Coronary artery (tissue), 2 donors: ENCODE measurements at regions not wholly inside any gene's neighbourhood (a gene's known extent, or its start where the extent isn't known, plus 50 kb on each side); places are given as distances from the start of the nearest gene placed in this dataset.

ENCODE experiments used
- DNase-seq: peaks from one replicate; pipeline ENCODE4 v3.0.0-alpha.2; 2017; ENCODE audit warnings: low spot score
- H3K27ac ChIP-seq, 2 donors: fragments of 200-600 bp; sonication (generic); one replicate each; pipeline ENCODE4 v1.5.1; 2016 to 2019
- H3K4me3 ChIP-seq: fragments of 200-600 bp; sonication (generic); 2 replicates; pipeline ENCODE4 v1.5.1; 2016; ENCODE audit warnings: mild to moderate bottlenecking, moderate library complexity
- TF ChIP-seq, protein P1 (sequence below): fragments of 200-600 bp; sonication (generic); IDR thresholded peaks from one replicate; pipeline ENCODE4 v1.5.1; 2019; ENCODE audit warnings: antibody characterized with exemption

DNA sequence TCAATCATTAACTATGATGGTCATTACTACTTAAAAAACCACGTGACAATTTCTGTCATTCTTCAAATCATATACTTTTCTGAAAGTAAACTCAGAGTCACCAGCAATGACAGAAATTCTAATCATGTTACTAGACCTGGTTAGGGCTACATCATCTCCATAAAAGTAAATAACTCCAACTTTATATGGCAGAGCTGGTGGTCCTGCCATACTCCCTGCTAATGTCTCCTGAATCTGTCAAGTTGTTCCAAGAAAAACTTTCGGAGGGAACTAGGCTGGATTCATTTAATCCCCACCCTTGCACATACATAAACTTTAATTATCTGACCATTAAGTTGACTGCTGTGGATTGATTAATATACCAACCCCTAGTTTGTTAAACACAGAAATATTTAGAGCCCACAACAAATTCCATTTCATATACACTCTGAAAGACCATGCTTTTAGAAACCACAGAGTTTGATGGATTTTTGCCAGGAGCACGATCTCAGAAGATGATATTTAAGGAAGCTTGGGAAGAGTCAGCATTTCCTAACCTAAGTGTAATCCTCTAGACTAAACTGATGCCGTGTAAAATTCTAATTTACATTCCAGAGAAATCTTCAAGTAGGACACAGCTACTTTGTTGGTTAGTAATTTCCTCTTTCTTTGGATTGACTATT is 577.0 kb downstream of the FAT4 start:
- Histone ChIP-seq H3K4me3 (no peak overlapping the region), H3K27ac (no peak overlapping the region)
- TF ChIP-seq, protein P1, sequence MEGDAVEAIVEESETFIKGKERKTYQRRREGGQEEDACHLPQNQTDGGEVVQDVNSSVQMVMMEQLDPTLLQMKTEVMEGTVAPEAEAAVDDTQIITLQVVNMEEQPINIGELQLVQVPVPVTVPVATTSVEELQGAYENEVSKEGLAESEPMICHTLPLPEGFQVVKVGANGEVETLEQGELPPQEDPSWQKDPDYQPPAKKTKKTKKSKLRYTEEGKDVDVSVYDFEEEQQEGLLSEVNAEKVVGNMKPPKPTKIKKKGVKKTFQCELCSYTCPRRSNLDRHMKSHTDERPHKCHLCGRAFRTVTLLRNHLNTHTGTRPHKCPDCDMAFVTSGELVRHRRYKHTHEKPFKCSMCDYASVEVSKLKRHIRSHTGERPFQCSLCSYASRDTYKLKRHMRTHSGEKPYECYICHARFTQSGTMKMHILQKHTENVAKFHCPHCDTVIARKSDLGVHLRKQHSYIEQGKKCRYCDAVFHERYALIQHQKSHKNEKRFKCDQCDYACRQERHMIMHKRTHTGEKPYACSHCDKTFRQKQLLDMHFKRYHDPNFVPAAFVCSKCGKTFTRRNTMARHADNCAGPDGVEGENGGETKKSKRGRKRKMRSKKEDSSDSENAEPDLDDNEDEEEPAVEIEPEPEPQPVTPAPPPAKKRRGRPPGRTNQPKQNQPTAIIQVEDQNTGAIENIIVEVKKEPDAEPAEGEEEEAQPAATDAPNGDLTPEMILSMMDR: no peak
- no peak for DNase-seq

- no peak overlapping the region for H3K27ac ChIP-seq
- TF ChIP-seq, protein P1: no peak
- no peak for DNase-seq
- no peak overlapping the region for H3K4me3 ChIP-seq
Observed at GRCh38 chr4:125904802-125905201, 590.0 kb downstream of the FAT4 start.

DNA sequence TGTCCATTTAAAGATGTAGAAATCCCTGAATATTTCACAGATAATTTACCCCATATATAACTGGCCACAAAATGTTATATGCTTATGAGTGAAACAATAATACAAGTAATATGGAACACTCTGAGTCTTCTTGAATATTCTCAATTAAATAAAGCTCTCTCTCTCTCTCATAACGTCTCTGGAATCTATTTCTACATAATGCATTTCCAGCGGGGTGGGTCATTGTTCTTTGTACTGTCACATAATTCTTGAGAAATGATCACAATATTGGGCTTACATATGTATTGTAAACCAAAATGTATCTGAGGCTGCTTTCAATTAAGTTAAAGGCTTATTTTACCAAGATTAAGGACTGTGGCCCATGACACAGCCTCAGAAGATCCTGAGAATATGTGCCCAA is 596.3 kb downstream of the FAT4 start:
- TF ChIP-seq, protein P1: no peak
- no peak for DNase-seq

DNA sequence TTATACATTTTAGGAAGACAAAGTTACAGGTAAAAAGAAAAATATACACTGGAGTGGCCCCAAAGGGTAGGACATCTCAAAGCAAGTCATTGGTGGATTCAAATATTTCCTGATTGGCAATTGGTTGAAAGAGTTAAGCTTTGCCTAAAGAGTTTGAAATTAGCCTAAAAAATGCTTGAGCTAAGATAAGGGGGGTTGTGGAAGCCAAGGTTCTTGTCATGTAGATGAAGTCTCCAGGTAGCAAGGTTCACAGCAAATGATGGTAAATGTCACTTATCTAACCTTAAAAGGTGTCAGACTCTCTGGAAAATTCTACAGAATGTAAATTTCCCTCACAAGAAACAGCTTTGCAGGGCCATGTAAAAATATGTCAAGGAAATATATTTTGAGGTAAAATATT is 596.7 kb downstream of the FAT4 start:
- no peak overlapping the region for H3K27ac ChIP-seq
- no peak overlapping the region for H3K4me3 ChIP-seq
- TF ChIP-seq, protein P1: no peak
- no peak for DNase-seq

More for the DNA sequence above, 596.3 kb downstream of the FAT4 start:
- Histone ChIP-seq H3K27ac (no peak overlapping the region), H3K4me3 (no peak overlapping the region)

GRCh38 chr4:125917559-125917958 is 602.8 kb downstream of the FAT4 start:
- Histone ChIP-seq H3K4me3 (no peak overlapping the region), H3K27ac (no peak overlapping the region)
- TF ChIP-seq, protein P1: no peak
- no peak for DNase-seq

DNA sequence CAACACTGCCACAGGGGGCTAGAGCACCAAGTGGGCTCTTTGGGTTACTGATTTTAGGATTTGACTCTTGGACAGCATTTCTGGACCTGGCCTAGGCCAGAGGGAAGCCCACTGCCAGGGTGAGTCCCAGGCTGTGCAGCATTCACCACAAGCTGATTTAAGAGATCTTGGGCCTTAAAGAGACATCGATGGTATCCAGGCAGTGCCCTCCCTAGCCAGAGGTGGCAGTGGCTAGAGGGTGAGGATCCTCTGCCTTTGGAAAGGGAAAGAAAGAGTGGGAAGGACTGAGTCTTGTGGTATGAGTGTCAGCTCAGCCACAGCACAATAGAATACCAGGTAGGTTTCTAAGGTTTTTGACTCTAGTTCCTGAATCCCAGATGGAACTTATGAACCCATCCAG is 613.9 kb downstream of the FAT4 start:
- Histone ChIP-seq H3K4me3 (no peak overlapping the region), H3K27ac (no peak overlapping the region)
- no peak for DNase-seq
- TF ChIP-seq, protein P1: no peak

DNA sequence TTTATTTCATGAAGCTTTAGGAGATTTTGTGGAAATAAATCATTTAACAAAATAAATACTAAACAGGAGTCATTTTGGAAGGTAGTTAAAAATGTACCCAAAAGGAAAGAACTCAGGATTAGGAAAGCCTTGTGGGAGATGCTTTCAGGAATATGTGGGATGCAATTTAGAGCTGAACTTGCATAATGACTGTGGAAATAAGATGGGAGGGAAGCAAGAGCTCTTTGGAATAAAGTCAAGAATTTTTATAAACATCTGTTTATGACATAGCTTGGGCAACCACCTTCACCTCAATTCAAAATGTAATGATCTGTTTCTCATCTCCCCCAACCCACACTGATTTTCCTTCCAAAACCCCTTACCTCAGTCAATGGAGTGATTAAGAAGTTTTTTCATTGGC is 623.8 kb downstream of the FAT4 start:
- Histone ChIP-seq H3K27ac (no peak overlapping the region), H3K4me3 (no peak overlapping the region)
- no peak for DNase-seq
- TF ChIP-seq, protein P1: no peak
